ENCODE measurements at regions not wholly inside any gene's neighbourhood (a gene's known extent, or its start where the extent isn't known, plus 50 kb on each side); places are given as distances from the start of the nearest gene placed in this dataset.

DNA sequence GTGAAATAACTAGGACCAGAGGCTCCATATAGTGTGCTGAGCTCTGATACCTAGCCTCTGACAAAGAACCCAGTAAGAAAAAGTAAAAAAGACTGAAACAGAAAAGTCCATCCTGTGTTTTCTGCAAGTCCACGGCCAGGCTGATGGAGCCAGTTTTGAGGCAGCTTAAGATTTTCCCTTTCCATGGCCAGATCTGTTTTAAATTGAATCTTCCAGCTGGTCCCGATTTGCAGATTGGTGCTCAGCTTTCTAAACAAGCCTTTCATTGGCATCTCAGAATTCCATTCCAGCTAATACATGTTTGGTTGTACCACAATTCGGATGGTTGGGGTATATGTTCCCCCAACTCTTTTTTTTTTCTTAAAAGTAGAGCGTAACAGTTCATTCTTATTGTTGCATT lies 152.0 kb downstream of the DACT1 start:
- no peak overlapping the region for H3K4me3 Mint-ChIP-seq
- H3K27ac Mint-ChIP-seq = no peak overlapping the region
- H3K36me3 Mint-ChIP-seq (ENCODE audit: low read depth) = no peaks in the 10 kb centered on the region
- peaks cover 6% of the 10 kb centered on the region for H3K4me1 Mint-ChIP-seq (ENCODE audit: low read depth)
- no peaks in the 10 kb centered on the region for H3K9me3 Mint-ChIP-seq
- DNase-seq = no peak
- TF ChIP-seq CTCF (IDR thresholded peaks at IDR 0.05) = no peak
- peaks cover 22% of the 10 kb centered on the region for H3K27me3 Mint-ChIP-seq (ENCODE audit: insufficient read depth)

DNA sequence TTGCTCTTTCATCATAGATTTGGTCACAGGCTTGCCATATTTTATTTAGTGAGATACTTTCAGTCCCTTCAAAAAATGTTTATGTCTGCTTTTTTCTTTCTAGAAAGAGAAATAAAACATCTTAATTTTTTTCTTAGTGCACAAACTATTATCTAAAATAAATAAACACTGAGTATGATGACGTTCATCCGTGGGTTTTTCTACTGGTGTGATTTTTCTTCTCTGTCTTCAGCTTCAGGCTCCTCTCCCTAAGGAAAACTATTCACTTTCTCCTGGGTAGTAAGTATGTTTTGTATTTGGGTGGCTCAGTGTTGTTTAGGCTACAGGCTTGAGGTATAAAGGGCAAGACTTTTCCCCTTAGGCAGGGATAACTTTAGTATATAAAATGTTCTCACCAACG lies 154.7 kb downstream of the DACT1 start:
- no peak for DNase-seq
- H3K27me3 Mint-ChIP-seq (ENCODE audit: insufficient read depth) = peaks cover 18% of the 10 kb centered on the region
- TF ChIP-seq CTCF (IDR thresholded peaks at IDR 0.05) = no peak
- peaks cover 6% of the 10 kb centered on the region for H3K4me1 Mint-ChIP-seq (ENCODE audit: low read depth)
- no peaks in the 10 kb centered on the region for H3K36me3 Mint-ChIP-seq (ENCODE audit: low read depth)
- H3K9me3 Mint-ChIP-seq = no peaks in the 10 kb centered on the region
- no peak overlapping the region for H3K4me3 Mint-ChIP-seq
- no peak overlapping the region for H3K27ac Mint-ChIP-seq

DNA sequence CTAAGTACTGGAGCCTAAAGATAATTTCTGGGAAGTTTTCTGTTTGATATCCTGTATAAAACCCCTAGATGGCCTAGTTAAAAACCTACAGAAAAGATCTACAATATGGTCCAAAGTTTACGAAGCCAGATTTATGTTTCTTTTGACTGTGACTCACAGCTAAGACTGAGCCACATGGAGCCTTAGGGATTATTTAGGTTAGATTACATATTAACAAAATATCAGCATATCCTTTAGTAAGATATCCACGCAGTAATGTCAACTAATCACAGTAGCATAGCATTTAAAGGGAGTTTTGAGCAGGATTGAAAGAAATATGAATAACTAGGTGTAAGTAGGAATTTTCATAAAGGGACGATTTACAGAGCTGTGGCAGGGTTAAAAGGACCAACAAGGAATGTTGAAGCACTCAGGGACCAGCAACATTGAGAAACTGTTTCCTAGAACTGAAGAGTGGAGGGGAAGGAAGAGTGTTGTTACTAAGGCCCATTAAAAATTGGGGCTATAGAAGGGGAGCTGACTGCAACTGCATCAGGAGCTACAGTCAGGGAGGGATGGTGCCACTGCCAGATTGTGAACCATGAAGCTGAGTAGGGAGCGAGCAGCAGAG lies 155.5 kb downstream of the DACT1 start:
- no peak for DNase-seq
- Mint-ChIP-seq H3K27me3 (ENCODE audit: insufficient read depth) (peaks cover 19% of the 10 kb centered on the region), H3K9me3 (no peaks in the 10 kb centered on the region), H3K36me3 (ENCODE audit: low read depth) (no peaks in the 10 kb centered on the region), H3K27ac (no peak overlapping the region), H3K4me1 (ENCODE audit: low read depth) (peaks cover 6% of the 10 kb centered on the region), H3K4me3 (no peak overlapping the region)
- no peak for TF ChIP-seq CTCF (IDR thresholded peaks at IDR 0.05)

GRCh38 chr14:58794993-58795762 lies 157.4 kb downstream of the DACT1 start:
- TF ChIP-seq CTCF (IDR thresholded peaks at IDR 0.05) = no peak
- no peak overlapping the region for H3K27ac Mint-ChIP-seq
- H3K4me1 Mint-ChIP-seq (ENCODE audit: low read depth) = peaks cover 6% of the 10 kb centered on the region
- peaks cover 16% of the 10 kb centered on the region for H3K27me3 Mint-ChIP-seq (ENCODE audit: insufficient read depth)
- H3K4me3 Mint-ChIP-seq = no peak overlapping the region
- no peaks in the 10 kb centered on the region for H3K36me3 Mint-ChIP-seq (ENCODE audit: low read depth)
- H3K9me3 Mint-ChIP-seq = no peaks in the 10 kb centered on the region
- no peak for DNase-seq

GRCh38 chr14:58796242-58797009 lies 158.7 kb downstream of the DACT1 start:
- no peak for DNase-seq
- H3K4me3 Mint-ChIP-seq = no peak overlapping the region
- H3K4me1 Mint-ChIP-seq (ENCODE audit: low read depth) = peaks cover 6% of the 10 kb centered on the region
- H3K36me3 Mint-ChIP-seq (ENCODE audit: low read depth) = no peaks in the 10 kb centered on the region
- H3K27ac Mint-ChIP-seq = no peak overlapping the region
- H3K9me3 Mint-ChIP-seq = no peaks in the 10 kb centered on the region
- no peak for TF ChIP-seq CTCF (IDR thresholded peaks at IDR 0.05)
- H3K27me3 Mint-ChIP-seq (ENCODE audit: insufficient read depth) = peaks cover 15% of the 10 kb centered on the region
